ENCODE measurements at regions not wholly inside any gene's neighbourhood (a gene's known extent, or its start where the extent isn't known, plus 50 kb on each side); places are given as distances from the start of the nearest gene placed in this dataset.

- no peaks in the 10 kb centered on the region for H3K36me3 ChIP-seq (ENCODE audit: insufficient read depth, low read length)
- H3K9me2 ChIP-seq (ENCODE audit: low read depth, low read length), result no peaks in the 10 kb centered on the region
- no peak overlapping the region for H3K4me2 ChIP-seq (ENCODE audit: low read length)
- TF ChIP-seq EZH2 (IDR thresholded peaks at IDR 0.05; ENCODE audit: borderline replicate concordance, low read length) (no peak), CTCF (IDR thresholded peaks at IDR 0.05; ENCODE audit: low read length) (no peak)
- no peak overlapping the region for H3K27ac ChIP-seq (ENCODE audit: low read depth, low read length, poor library complexity, severe bottlenecking)
- H3K27me3 ChIP-seq (ENCODE audit: insufficient read depth, low read length), result no peaks in the 10 kb centered on the region
- H3K79me2 ChIP-seq (ENCODE audit: insufficient read depth, low read length), result no peaks in the 10 kb centered on the region
- H3K4me3 ChIP-seq (ENCODE audit: low read depth, low read length, poor library complexity, severe bottlenecking), result no peak overlapping the region
- H2AFZ ChIP-seq (ENCODE audit: low read length), result no peak overlapping the region
- no peaks in the 10 kb centered on the region for H3K9me3 ChIP-seq (ENCODE audit: low read length)
- H3K4me1 ChIP-seq (ENCODE audit: insufficient read depth, low read length, severe bottlenecking), result no peaks in the 10 kb centered on the region
- H3F3A ChIP-seq (ENCODE audit: insufficient read depth, low read length), result no peaks in the 10 kb centered on the region
- no peak overlapping the region for H3K9ac ChIP-seq (ENCODE audit: low read length)
- no peaks in the 10 kb centered on the region for H4K20me1 ChIP-seq (ENCODE audit: insufficient read depth, low read length)
Observed at GRCh38 chr12:67927815-67928214, 61.4 kb upstream of the IFNG-AS1 start.

GRCh38 chr12:67928621-67929383 lies 60.4 kb upstream of the IFNG-AS1 start:
- no peak overlapping the region for H3K27ac ChIP-seq (ENCODE audit: low read depth, low read length, poor library complexity, severe bottlenecking)
- H3K4me1 ChIP-seq (ENCODE audit: insufficient read depth, low read length, severe bottlenecking), result no peaks in the 10 kb centered on the region
- no peaks in the 10 kb centered on the region for H3F3A ChIP-seq (ENCODE audit: insufficient read depth, low read length)
- H3K79me2 ChIP-seq (ENCODE audit: insufficient read depth, low read length), result no peaks in the 10 kb centered on the region
- H2AFZ ChIP-seq (ENCODE audit: low read length), result no peak overlapping the region
- H3K27me3 ChIP-seq (ENCODE audit: insufficient read depth, low read length), result no peaks in the 10 kb centered on the region
- H3K9me2 ChIP-seq (ENCODE audit: low read depth, low read length), result no peaks in the 10 kb centered on the region
- H3K36me3 ChIP-seq (ENCODE audit: insufficient read depth, low read length), result no peaks in the 10 kb centered on the region
- H3K9ac ChIP-seq (ENCODE audit: low read length), result no peak overlapping the region
- TF ChIP-seq CTCF (IDR thresholded peaks at IDR 0.05; ENCODE audit: low read length) (no peak), EZH2 (IDR thresholded peaks at IDR 0.05; ENCODE audit: borderline replicate concordance, low read length) (no peak)
- H3K4me3 ChIP-seq (ENCODE audit: low read depth, low read length, poor library complexity, severe bottlenecking), result no peak overlapping the region
- no peaks in the 10 kb centered on the region for H3K9me3 ChIP-seq (ENCODE audit: low read length)
- H4K20me1 ChIP-seq (ENCODE audit: insufficient read depth, low read length), result no peaks in the 10 kb centered on the region
- no peak overlapping the region for H3K4me2 ChIP-seq (ENCODE audit: low read length)

- Histone ChIP-seq H3K27me3 (ENCODE audit: insufficient read depth, low read length) (no peaks in the 10 kb centered on the region), H3K4me3 (ENCODE audit: low read depth, low read length, poor library complexity, severe bottlenecking) (no peak overlapping the region), H3K9me3 (ENCODE audit: low read length) (no peaks in the 10 kb centered on the region), H3K27ac (ENCODE audit: low read depth, low read length, poor library complexity, severe bottlenecking) (no peak overlapping the region), H3F3A (ENCODE audit: insufficient read depth, low read length) (no peaks in the 10 kb centered on the region), H3K4me2 (ENCODE audit: low read length) (no peak overlapping the region), H4K20me1 (ENCODE audit: insufficient read depth, low read length) (no peaks in the 10 kb centered on the region), H3K9me2 (ENCODE audit: low read depth, low read length) (no peaks in the 10 kb centered on the region), H2AFZ (ENCODE audit: low read length) (no peak overlapping the region), H3K9ac (ENCODE audit: low read length) (no peak overlapping the region), H3K36me3 (ENCODE audit: insufficient read depth, low read length) (no peaks in the 10 kb centered on the region), H3K79me2 (ENCODE audit: insufficient read depth, low read length) (no peaks in the 10 kb centered on the region), H3K4me1 (ENCODE audit: insufficient read depth, low read length, severe bottlenecking) (no peaks in the 10 kb centered on the region)
- TF ChIP-seq CTCF (IDR thresholded peaks at IDR 0.05; ENCODE audit: low read length) (no peak), EZH2 (IDR thresholded peaks at IDR 0.05; ENCODE audit: borderline replicate concordance, low read length) (no peak)
Observed at GRCh38 chr12:67929384-67929772, 59.9 kb upstream of the IFNG-AS1 start.

Data from OCI-LY1 (cell line).